ENCODE measurements at regions not wholly inside any gene's neighbourhood (a gene's known extent, or its start where the extent isn't known, plus 50 kb on each side); places are given as distances from the start of the nearest gene placed in this dataset.

GRCh38 chr11:92758241-92758780 lies 211.1 kb upstream of the MTNR1B start:
- no peak for TF ChIP-seq POLR2A (IDR thresholded peaks at IDR 0.05; ENCODE audit: low read length)
- no peak for TF ChIP-seq GATA1 (IDR thresholded peaks at IDR 0.05; ENCODE audit: low read depth, low read length)
